GM18867 (cell line): ENCODE measurements at regions not wholly inside any gene's neighbourhood (a gene's known extent, or its start where the extent isn't known, plus 50 kb on each side); places are given as distances from the start of the nearest gene placed in this dataset.
"Not testable (repeated sequence)": the region's sequence is repeated elsewhere in the genome, so short reads cannot be mapped to it uniquely, and the experiment has no call there.

Experiments used
- ATAC-seq: cut with Tn5 transposase; IDR thresholded peaks from one replicate; pipeline ENCODE4 v1.9.1; 2021; ENCODE audit warnings: mild to moderate bottlenecking, moderate library complexity; ENCODE audit not compliant: unreplicated experiment

GRCh38 chr7:34207810-34208209 lies 302.5 kb downstream of the BMPER start:
- no peak for ATAC-seq

- no peak for ATAC-seq
These were observed 303.7 kb downstream of the BMPER start for GRCh38 chr7:34208878-34209621.

- ATAC-seq: no peak
These were observed 305.7 kb downstream of the BMPER start for GRCh38 chr7:34211018-34211417.

- no peak for ATAC-seq
These were observed 312.6 kb downstream of the BMPER start for GRCh38 chr7:34217972-34218371.

DNA sequence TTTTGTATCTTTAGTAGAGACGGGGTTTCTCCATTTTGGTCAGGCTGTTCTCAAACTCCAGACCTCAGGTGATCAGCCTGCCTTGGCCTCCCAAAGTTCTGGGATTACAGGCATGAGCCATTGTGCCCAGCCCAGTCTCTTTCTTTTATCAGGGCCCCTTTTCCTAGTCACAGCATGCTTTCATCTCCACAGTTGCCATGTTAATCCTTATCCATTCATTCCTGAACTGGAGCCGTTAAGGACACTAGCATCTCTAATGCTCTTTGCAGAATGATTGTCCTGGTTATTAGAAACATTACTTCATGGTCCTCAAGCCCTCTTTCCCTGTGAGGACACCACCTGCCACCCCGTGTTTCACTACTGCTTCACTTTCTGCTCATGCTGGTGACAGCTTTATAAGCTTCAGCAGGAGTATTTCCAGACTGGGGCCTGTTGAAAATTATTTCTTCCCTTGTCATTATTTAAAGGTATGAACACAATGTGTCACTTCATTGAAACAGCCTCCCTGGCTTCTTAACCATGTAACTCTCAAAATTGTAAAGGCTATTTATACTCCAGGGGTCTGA lies 313.9 kb downstream of the BMPER start:
- no peak for ATAC-seq

DNA sequence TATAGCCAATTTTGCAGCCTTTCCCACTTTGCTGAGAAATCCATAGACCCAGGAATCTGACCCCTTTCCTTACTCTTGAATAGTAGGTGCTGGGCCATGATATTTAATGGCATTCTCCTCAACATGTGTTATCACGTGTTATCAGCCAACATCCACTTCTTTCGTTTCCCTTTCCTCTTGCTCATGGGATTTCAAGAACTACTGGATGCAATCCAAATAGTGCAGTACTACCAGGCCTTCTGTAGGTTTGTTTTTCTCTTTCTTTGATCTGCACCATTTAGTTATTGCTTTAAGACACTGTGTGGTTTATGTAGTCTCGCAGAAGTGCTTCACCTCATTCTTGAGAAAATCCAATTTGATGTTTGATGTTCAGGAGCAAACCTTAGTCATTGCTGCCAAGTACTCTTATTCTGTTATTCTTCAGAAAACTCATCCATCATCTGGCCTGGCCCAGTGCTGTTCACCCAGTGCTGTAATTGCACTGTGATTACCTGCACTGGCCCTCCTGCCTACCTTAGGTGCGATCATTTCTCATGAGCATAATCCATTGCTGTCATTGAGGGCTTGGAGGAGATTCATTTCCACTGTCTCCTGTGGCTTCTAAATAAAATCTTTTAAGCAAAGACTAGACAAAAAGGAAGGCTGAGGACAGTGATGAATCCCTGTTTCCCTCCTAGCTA lies 315.3 kb downstream of the BMPER start:
- no peak for ATAC-seq

DNA sequence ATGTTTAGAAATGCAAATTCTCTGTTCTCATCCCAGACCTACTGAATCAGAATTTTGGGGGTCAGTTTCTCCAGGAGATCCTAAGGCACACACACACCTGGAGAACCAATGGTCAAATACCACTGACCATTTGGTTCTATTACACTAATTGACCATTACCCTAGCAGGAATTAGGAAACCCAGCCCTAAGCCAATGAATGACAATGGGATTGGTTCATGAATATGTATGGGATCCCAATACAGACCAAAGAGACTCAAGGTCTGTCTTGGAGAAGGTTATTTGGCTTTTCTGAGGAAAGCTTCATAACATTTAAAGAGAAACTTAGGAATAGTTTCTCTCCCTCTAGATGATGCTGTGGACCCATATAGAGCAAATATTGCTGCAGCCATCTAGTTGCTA lies 317.0 kb downstream of the BMPER start:
- ATAC-seq: no peak

- ATAC-seq: no peak
These were observed 317.4 kb downstream of the BMPER start for GRCh38 chr7:34222722-34223121.

DNA sequence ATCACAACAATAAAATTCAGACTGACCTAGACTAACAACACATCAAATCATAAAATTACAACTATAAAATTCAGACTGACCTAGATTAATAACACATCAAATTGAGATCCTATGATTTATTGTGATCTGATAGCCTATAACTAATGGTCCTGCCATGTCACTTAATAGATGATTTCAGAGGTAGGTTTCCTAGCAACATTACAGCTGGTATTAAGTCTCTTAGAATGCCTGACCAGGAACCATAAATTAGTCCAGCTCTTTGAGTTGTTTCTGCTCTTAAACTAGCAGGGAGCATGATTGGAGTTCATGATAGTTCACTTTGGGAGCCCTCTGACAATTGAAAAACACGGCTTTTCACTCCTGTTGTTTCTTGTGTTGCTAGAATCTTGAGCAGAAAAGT lies 318.9 kb downstream of the BMPER start:
- no peak for ATAC-seq

GRCh38 chr7:34225193-34225592 lies 319.9 kb downstream of the BMPER start:
- ATAC-seq: no peak

DNA sequence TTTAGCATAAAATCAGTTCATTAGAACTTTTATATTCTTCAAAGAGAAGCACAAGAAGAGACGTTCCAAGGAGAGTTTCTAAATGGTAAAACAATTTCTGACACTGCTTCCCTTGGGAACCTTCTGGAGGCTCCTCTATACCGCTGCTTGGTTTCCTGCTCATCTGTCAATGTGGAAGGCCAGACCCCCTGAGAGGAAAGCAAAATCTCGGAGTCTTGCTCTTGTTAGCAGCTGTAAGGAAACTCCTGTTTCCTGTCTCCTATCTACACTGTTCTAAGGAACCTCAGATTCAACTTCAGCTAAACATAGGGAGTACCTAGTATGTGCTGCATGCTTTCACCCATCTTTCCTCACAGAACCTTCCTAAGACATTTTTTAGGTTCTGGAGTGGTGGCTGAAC lies 322.2 kb downstream of the BMPER start:
- ATAC-seq: no peak

DNA sequence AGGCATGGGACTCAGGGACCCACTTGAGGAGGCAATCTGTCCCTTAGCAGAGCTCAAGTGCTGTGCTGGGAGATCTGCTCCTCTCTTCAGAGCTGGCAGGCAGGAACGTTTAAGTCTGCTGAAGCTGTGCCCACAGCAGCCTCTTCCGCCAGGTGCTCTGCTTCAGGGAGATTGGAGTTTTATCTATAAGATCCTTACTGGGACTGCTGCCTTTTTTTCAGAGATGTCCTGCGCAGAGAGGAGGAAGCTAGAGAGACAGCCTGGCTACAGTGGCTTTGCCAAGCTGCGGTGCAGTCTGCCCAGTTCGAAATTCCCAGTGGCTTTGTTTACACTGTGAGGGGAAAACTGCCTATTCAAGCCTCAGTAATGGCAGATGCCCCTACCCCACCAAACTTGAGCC lies 329.8 kb downstream of the BMPER start:
- ATAC-seq: not testable (repeated sequence)

GRCh38 chr7:34236057-34236456 lies 330.7 kb downstream of the BMPER start:
- no peak for ATAC-seq

- ATAC-seq: no peak
These were observed 331.6 kb downstream of the BMPER start for GRCh38 chr7:34236839-34237492.

DNA sequence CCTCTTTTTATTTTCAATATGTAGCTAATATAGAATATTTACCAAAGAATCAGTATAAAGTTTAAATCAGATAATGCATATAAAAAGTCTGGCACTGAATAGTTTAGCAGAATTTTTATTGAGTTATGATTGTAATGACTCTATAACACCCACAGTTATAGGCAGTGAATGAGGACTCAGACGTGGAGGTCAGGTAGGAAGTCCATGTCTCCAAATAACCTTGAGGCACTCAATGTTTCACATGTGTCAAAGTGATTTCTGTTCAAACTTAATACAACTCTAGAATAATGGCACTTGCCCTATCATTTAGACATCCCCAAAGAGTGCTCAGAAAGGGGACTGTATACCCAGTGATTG lies 332.1 kb downstream of the BMPER start:
- ATAC-seq: no peak

DNA sequence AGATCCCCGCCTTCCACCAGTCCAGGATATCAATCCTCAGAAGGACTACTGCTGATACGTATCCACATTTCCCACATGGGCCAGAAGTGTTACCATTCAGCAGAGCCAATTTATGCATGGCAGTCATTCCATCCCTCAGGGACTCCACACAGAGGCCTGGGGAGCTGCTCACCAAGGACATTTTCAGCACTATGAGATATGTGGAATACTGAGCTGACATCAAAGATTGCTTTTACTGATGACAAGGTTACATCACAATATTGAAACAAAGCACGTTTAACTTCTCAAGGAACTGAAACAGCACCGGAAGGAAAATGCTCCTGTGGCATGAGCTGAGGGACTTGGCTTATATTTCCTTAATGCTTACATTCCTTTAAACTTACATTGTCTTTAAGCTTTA lies 335.1 kb downstream of the BMPER start:
- no peak for ATAC-seq

GRCh38 chr7:34242391-34242790 lies 337.1 kb downstream of the BMPER start:
- ATAC-seq: no peak

DNA sequence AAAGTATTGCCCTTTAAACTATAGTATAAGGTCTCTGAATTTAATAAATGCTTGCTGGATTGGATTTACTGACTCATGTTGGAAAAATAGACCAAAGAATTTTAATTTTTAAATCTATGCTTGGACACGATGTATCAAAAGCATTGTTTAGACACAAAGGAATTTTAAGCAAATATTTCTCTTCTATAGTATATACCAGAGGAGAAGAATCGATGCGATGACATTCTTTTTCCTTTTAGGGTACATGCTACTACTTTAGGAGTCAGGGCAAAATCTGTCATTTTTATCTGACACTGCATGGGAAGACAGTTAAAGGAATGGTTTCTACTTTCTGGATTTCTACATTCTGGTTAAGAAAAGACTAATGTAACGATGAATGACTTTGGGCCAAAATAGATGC lies 339.9 kb downstream of the BMPER start:
- no peak for ATAC-seq

GRCh38 chr7:34247468-34247867 lies 342.1 kb downstream of the BMPER start:
- no peak for ATAC-seq

DNA sequence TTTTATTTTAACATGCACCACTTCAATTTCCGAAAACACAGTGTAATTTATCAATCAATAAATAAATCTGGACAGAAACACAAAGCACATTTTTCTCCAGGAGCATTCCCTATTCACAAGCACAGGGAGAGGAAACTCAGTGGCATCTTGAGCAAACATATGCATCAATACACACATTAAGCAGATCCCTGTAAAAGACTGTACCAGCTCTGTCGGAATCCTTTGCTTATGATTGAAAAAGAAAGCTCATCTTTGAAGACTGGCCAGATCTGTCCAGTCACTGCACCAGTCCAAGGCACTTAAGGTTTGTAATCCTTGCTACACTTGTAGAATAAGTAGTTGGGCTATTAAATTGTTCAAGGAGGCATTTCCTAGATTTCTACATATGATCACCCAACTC lies 343.9 kb downstream of the BMPER start:
- ATAC-seq: no peak

DNA sequence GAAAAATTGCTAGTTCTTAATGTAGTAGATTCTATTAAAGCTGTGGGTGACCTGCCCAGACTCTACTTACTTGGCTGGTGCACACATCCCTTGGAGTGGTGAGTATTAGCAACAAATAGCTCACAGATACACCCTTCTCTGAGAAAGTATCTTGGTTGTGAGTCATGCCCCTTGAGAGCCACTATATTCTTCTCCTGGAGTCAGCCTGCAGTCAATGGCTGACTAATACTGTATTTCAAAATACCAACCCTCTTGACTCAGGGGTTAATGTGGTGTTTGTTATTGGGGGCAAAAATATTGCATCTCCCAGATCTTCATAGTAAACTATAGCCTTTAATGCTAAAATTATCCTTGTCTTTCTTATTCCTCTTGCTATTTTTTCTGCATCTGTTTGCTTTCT lies 354.9 kb downstream of the BMPER start:
- no peak for ATAC-seq

DNA sequence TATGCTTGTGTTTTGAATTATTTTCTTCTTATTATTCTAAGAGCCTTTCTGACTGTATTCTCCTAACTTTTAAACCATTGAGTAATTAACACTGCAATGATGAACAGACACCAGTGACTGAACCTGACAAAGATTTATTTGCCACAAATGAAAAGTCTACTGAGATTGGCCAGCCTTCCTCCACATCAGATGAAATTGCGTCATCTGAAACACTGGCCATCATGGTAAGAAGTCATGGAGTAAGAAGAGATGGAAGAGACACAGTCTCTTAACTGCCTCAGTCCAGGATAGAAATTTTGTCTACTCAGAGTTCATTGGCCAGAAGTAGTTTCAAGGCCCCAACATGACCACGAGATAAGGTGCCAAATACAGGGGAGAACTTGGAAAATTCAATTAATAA lies 357.8 kb downstream of the BMPER start:
- no peak for ATAC-seq
